Ammon's horn (tissue), 1 donor: ENCODE measurements at regions not wholly inside any gene's neighbourhood (a gene's known extent, or its start where the extent isn't known, plus 50 kb on each side); places are given as distances from the start of the nearest gene placed in this dataset.
"Not testable (repeated sequence)": the region's sequence is repeated elsewhere in the genome, so short reads cannot be mapped to it uniquely, and the experiment has no call there.

Source experiments
- DNase-seq: peaks from one replicate; pipeline ENCODE4 v3.0.0-alpha.2; 2016; ENCODE audit warnings: low spot score

GRCh38 chr7:36038063-36038721, 114.9 kb upstream of the EEPD1 start:
- DNase-seq: no peak

GRCh38 chr7:36039243-36039642, 113.8 kb upstream of the EEPD1 start:
- DNase-seq: no peak

GRCh38 chr7:36039671-36040070, 113.4 kb upstream of the EEPD1 start:
- no peak for DNase-seq

GRCh38 chr7:36040679-36041078, 112.4 kb upstream of the EEPD1 start:
- DNase-seq: no peak

DNA sequence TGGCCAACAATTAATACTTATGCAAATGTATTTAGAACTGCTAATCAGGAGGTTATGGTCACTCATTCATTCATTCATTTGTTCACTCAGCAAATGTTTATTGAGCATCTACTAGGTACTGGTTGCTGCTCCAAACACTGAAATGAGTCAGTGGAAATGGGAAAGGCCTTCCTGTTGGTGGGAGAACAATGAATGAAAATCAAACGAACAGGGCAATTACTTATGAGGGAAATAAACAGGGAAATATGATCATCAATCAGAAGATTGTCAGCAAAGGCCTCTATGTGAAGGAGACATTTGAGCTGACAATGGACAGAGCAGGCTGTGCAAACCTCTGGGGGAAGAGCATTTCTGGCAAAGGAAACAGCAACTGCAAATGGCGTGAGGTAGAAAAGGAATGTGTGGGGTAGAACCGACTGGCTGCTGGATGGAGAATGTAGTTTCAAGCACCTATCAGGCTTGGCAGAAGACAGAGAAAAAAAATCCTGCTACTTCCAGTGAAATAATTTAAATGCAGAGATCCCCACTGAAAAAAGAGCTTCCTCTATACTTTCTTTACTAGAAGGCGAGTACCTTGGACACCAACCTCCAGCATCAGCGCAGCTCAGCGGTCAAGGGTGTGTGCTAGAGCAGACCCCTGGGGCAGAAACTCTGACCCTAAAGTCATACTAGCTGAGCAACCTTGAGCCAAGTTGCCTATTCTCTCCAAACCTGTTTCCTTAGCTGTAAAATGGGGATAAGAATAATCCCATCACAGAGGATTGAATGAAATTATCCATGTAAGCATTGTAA, 108.8 kb upstream of the EEPD1 start:
- no peak for DNase-seq

- no peak for DNase-seq
These were observed 107.7 kb upstream of the EEPD1 start for GRCh38 chr7:36045326-36045725.

GRCh38 chr7:36045830-36046341, 107.2 kb upstream of the EEPD1 start:
- DNase-seq: no peak

DNA sequence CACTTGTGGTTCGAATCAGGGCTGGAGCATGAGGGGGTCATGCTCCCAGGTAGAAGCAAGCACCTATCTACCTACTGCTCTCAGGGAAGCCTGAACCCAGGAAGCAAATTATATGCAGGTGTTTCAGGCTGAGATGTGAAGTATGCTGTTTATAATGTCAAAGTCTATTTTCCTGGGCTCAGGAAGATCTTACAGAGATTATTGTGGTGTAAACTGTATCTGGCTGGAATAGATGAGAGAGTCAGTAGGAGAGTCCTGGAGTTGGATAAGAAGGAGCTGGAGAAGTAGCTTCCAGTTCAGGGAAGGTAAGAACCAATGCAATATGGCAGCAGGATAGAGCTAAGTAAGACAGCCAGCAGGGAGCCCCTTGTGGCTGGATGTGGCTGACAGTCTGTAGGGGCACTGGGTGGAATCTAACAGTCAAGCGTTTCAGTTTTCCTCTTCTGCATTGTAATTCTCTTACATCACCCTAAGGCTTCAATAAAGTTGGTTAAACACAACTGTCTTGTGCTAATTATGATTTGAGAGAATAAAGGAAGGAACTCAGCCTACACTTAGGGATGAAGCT, 105.9 kb upstream of the EEPD1 start:
- DNase-seq: no peak

DNA sequence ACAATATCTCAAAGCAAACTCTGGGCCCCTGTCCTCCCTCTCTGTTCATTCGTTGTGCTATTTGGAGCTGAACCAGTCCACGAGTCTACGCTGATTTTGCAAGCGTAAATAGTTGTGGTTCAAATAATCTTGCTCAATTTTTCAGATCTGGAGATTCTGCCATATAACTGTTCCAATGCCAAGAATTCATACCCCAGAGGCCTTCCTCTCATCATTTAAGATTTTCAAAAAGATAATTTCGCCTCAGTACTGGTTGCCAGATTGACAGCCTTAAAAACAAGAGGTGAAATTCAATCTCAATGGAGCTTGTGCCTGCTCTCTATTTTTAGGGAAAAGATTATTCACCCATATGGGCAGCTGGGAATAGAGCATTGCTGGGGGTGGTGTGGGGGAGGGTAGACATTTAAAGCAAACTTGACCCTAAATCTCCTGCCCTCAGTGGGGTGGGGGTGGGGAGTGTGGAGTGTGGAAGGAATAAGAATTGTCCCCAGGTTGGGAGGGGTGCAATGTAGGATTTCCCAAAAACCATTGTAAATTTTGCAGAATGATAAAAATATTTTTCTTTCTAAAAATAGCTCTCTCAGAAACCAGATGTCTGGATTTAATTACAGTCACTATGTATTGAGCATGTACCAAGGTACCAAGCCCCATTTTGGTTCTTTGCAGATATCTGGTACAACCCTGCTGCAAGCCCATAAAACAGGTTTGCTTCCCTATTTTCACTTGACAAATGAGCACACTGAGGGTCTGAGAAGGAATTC, 104.7 kb upstream of the EEPD1 start:
- no peak for DNase-seq

DNA sequence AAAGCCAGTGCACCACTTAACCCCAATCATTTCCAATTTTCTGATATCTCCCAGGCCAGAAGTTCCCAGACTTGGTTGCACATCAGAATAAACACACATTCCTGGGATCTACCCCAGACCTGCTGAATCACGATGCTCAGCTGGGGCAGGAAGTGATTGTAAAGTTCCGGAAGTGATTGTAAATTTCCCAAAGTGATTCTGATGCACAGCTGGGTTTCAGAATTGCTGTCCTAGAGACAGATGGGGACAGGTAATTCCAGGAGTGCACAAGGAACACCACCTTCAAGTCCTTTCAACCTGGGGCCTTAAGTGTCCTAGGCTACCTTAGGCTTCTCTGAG, 104.2 kb upstream of the EEPD1 start:
- no peak for DNase-seq

- DNase-seq: no peak
These were observed 101.6 kb upstream of the EEPD1 start for GRCh38 chr7:36051501-36051900.

DNA sequence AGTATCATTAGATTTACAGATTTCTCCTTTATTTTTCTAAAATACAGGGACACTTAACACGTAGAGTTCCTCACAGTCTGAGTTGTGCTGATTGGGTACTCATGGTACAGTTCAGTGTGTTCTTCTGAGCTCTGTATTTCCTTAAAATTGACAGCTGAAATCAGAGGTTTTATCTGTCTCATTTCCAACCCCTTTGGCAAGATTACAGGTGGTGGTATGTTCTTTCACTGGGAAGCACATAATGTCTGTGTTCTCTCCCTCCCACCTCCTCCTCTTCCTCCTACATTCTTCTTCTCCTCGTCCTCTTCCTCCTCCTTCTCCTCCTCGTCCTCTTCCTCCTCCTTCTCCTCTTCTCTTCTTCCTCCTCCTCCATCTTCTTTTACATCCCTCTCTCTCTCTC, 99.5 kb upstream of the EEPD1 start:
- peak; percentile 10 for DNase-seq

- DNase-seq: no peak
These were observed 98.4 kb upstream of the EEPD1 start for GRCh38 chr7:36054637-36055036.

GRCh38 chr7:36055207-36055606, 97.8 kb upstream of the EEPD1 start:
- no peak for DNase-seq

DNA sequence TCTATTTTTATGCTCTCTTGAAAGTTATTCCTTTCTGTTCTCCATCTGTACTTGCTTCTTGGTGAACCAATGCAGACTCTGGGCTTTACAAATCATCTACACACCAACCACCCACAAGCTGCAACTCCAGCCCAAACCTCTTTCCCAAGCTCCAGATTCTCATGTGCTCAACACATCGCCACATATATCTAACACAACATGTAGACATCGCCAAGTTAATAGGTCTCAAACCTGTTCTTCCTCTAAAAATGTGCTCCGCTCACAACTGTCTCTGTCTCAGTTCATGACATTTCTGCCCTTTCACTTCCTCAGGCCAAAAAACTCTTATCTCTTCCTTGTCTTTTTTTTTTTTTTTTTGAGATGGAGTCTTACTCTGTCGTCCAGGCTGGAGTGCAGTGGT, 95.7 kb upstream of the EEPD1 start:
- DNase-seq: peak; percentile 42

- DNase-seq: no peak
These were observed 94.9 kb upstream of the EEPD1 start for GRCh38 chr7:36058020-36058592.

- DNase-seq: not testable (repeated sequence)
These were observed 92.7 kb upstream of the EEPD1 start for GRCh38 chr7:36060388-36060787.

DNA sequence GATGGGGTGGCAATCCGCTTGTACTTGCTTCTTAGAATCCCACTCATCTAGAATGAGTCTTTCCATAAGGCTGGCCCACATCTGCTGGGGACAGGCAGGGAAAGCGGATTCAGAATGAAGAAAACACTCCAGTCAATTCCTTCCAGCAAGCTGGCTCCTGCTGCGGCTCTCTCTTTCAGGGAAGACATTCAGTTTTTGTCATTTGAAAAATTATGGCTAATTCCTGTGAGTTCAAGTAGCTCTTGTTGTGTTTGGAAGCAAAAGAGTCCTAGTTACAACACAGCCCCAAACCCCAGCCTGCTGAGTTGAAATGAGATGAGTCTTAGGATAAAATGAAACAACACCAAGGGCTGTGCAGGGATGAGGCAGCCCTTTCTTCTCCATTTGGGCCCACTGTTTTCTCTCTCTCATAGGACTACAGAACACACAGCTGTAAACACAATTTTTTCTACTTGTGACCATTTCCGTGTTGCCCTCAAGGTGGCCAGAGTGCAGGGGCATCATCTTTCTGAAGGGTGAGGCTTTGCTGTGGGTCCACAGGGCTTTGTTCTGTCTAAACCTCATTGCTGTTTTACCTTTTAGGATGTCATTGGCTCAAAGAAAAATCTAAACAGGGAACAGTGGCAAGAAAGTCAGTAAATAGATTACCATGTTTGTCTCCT, 90.8 kb upstream of the EEPD1 start:
- no peak for DNase-seq

DNA sequence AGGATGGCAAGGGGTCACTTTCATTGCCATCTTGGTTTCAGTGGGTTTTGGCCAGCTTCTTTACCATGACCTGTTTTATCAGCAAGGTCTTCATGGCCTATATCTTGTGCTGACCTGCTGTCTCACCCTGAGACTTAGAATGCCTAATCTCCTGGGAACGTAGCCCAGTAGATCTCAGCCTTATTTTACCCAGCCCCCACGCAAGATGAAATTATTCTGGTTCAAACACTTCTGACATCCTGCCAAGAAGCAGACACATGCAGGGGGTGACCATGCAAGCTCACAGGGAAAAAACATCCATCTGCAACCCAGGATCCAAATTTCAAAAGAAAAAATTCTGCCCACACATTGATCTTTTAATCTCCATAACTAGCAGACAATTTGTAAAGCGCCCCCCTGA, 88.4 kb upstream of the EEPD1 start:
- DNase-seq: no peak

GRCh38 chr7:36065563-36066342, 87.3 kb upstream of the EEPD1 start:
- DNase-seq: not testable (repeated sequence)

DNA sequence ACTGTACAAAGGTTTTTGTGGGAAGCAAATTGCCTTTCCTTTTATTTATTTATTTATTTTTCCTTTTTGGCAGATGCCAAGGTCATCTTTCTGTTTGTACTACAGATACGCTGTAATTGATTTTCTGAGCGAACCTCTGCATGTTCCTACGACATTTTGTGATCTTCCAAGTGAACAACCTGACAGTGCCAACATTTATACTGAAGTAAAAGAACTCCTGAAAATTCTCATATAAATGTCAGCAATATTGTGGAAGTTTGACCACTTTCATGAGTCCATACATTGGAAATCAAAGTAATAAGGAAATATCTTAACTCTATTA, 86.8 kb upstream of the EEPD1 start:
- DNase-seq: no peak
